RWPE1 (cell line): ENCODE measurements at regions not wholly inside any gene's neighbourhood (a gene's known extent, or its start where the extent isn't known, plus 50 kb on each side); places are given as distances from the start of the nearest gene placed in this dataset.

Experiments used
- CTCF ChIA-PET: fragments of 350-600 bp; sonication (Branson Sonifier 250); formaldehyde crosslinking; extraction: SDS; loops from one replicate; lab custom pipeline; 2021; lab: Yijun Ruan, JAX
- POLR2A ChIA-PET: fragments of 400-600 bp; formaldehyde crosslinking; extraction: SDS; loops from one replicate; lab custom pipeline; 2020; ENCODE audit warnings: antibody characterized with exemption; ENCODE audit not compliant: low non-redundant PET; lab: Yijun Ruan, JAX
- DNase-seq: peaks from one replicate; pipeline ENCODE4 v3.0.0; 2012; ENCODE audit warnings: low spot score
- H3K27ac ChIP-seq: fragments of 450-650 bp; 2 replicates; pipeline ENCODE4 v1.5.1; 2017
- TF ChIP-seq, protein P1 (sequence below): fragments of 450-650 bp; conservative IDR thresholded peaks from 2 replicates; pipeline ENCODE4 v1.5.1; 2017; ENCODE audit warnings: low read depth, mild to moderate bottlenecking

DNA sequence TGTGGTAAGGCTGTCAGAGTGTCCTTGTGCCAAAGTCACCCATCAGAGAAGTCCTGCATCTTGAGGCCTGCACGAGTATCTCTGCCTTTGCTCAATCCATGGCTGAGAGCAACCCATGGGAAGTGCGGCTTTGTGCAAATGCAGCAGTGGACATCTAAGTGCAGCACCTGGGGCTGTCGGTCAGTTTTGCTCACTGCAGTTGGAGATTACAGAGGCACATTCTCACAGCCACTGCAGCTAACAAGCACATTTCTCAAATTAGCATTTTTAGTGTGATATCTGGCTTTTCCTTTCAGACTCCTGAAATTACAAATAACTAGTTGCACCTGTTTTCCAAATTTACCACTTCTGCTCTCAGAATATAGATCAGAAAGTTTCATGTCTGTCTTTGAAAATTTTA is 81.5 kb upstream of the DAZL start:
- CTCF ChIA-PET = no interaction called here
- H3K27ac ChIP-seq = no peak overlapping the region
- TF ChIP-seq, protein P1, sequence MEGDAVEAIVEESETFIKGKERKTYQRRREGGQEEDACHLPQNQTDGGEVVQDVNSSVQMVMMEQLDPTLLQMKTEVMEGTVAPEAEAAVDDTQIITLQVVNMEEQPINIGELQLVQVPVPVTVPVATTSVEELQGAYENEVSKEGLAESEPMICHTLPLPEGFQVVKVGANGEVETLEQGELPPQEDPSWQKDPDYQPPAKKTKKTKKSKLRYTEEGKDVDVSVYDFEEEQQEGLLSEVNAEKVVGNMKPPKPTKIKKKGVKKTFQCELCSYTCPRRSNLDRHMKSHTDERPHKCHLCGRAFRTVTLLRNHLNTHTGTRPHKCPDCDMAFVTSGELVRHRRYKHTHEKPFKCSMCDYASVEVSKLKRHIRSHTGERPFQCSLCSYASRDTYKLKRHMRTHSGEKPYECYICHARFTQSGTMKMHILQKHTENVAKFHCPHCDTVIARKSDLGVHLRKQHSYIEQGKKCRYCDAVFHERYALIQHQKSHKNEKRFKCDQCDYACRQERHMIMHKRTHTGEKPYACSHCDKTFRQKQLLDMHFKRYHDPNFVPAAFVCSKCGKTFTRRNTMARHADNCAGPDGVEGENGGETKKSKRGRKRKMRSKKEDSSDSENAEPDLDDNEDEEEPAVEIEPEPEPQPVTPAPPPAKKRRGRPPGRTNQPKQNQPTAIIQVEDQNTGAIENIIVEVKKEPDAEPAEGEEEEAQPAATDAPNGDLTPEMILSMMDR = no peak
- DNase-seq = no peak
- POLR2A ChIA-PET = no interaction called here

DNA sequence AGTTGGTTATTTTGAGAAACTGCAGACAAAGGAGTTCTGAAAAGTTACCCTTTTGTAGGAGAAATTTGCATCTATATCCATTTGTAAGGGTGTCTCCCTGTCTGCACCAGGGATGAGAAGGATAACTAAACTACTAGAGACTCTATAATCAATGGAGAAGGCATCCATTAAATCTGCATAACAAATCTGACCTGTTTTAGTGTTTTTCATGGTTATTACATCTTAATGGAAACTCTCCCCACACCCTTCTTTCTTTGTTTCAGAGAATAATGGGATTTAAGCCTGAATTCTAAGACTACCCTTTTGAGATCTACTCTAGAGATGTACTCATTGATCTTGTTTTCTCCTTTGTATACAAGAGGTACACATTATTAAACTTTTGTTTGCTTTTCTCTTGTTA is 82.0 kb upstream of the DAZL start:
- TF ChIP-seq, protein P1 = no peak
- no peak for DNase-seq
- CTCF ChIA-PET = no interaction called here
- POLR2A ChIA-PET = no interaction called here
- H3K27ac ChIP-seq = no peak overlapping the region

DNA sequence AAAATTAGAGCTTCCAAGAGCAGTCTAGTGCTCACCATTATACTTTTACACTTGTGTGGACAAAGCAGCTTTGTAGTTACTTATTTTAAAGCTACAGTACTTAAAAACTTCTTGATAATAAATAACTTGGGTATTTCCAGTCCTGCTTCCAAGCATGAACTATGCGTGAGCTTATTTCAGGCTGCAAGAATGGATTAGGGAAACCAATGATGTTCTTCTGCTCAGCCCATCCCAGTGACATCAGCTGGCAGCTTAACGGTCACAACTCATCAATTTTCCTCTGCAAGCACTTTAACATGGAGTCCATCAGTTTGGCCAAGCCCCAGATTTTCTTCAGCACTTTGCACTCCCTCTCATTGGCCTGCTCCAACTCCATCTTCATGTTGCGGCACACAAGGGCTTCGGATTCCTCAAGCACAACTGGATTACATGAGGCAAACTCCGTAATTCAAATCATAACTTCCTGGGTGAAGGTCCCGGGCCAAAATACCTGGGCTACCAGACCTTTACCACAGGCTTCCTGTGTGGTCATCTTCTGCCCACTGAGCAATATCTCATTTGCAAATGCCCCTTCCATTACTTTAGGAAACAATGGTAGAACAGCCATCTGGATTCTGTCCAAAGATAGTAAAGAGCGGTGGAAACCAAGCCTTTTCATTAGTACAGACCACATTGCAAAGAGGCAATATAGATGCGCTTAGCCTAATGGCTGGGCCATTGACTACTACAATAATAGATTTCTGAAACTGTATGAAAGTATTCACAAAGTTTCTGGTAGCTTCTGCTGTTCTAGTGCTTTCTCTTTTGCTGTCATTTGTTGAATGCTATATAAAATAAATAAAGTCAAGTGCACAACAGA is 87.5 kb upstream of the DAZL start:
- no peak overlapping the region for H3K27ac ChIP-seq
- TF ChIP-seq, protein P1 = no peak
- ChIA-PET POLR2A (no interaction called here), CTCF (interaction anchor here (0.6 kb wide), 2 partner anchors 79 to 849 kb away, joined by 3 read pairs; no protein-coding TSS in a partner anchor)
- DNase-seq = no peak

DNA sequence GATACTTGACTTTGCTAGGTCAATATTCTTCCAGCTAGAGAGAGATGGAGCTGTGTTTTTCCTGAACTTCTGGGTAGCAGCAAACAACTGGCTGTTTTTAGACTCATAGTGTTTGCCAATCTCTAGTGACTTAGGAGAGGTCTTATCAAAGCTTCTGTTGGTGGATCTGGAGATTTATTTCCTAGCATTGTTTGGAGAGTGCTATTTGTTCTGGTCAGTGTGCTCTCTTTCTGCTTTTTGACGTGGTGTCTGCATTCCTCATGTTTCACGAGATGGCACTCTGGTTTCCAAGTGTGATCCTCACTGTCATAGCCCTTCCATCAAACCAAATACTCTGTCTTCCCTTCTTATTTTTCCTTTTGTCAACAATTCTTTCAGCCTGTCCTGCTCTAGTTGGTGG is 88.6 kb upstream of the DAZL start:
- H3K27ac ChIP-seq = no peak overlapping the region
- ChIA-PET POLR2A (no interaction called here), CTCF (no interaction called here)
- DNase-seq = no peak
- TF ChIP-seq, protein P1 = no peak

DNA sequence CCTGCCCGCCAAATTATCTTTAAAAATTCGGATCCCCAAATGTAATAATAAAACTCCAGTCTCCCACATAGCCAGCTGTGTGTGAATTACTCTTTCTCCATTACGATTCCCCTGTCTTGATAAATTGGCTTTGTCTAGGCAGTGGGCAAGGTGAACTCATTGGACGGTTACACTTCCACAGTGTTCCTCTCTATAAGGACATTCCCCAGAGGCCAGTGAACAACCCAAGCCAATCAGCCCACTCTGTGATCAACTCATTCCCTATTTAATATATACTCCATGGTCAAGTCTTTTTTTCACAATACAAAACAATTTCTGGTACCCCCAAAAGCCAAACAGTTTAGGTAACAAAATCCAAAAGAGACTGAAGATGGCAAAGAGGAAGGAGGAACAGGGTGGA is 90.5 kb upstream of the DAZL start:
- POLR2A ChIA-PET = no interaction called here
- CTCF ChIA-PET = interaction anchor here (0.7 kb wide), 1 partner anchor 238 kb away, joined by 3 read pairs; no protein-coding TSS in a partner anchor

DNA sequence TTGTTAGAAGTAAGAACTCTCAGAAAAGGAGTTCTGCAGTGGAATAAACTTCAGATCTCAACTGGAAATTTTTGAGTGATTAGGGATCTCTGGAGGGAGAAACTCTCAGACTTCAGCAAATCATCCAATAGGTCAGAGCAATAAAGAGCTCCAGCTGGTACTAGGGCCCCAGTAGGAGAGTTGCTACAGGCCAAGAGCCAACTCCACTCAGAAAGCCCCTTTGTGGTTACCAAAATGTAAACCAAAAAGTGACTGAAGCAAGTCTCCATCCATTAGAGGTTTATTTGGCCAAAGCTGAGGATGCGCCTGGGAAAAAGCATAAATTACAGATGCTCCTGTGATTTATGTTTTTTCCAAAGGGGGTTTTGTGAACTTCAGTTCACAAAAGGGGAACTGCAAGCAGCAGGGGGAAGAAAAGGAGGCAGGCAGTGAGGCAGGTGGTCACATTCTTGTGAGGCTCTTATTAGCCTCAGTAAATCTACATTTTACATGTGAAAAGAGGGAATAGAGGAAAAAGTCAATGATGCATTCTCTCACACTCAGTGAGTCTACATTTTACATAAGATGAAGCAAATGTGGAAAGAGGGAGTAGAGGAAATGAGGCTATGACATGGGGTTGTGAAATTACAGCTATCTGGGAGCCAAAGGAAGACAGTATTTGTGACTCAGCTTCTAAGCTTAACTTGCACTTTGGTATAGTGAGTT is 92.4 kb upstream of the DAZL start:
- CTCF ChIA-PET = no interaction called here
- no peak for DNase-seq
- TF ChIP-seq, protein P1 = no peak
- H3K27ac ChIP-seq = no peak overlapping the region
- POLR2A ChIA-PET = no interaction called here

More for the DNA sequence above, 90.5 kb upstream of the DAZL start:
- H3K27ac ChIP-seq = no peak overlapping the region
- TF ChIP-seq, protein P1 = no peak
- no peak for DNase-seq
